ENCODE measurements at regions not wholly inside any gene's neighbourhood (a gene's known extent, or its start where the extent isn't known, plus 50 kb on each side); places are given as distances from the start of the nearest gene placed in this dataset.
"Not testable (repeated sequence)": the region's sequence is repeated elsewhere in the genome, so short reads cannot be mapped to it uniquely, and the experiment has no call there.

DNA sequence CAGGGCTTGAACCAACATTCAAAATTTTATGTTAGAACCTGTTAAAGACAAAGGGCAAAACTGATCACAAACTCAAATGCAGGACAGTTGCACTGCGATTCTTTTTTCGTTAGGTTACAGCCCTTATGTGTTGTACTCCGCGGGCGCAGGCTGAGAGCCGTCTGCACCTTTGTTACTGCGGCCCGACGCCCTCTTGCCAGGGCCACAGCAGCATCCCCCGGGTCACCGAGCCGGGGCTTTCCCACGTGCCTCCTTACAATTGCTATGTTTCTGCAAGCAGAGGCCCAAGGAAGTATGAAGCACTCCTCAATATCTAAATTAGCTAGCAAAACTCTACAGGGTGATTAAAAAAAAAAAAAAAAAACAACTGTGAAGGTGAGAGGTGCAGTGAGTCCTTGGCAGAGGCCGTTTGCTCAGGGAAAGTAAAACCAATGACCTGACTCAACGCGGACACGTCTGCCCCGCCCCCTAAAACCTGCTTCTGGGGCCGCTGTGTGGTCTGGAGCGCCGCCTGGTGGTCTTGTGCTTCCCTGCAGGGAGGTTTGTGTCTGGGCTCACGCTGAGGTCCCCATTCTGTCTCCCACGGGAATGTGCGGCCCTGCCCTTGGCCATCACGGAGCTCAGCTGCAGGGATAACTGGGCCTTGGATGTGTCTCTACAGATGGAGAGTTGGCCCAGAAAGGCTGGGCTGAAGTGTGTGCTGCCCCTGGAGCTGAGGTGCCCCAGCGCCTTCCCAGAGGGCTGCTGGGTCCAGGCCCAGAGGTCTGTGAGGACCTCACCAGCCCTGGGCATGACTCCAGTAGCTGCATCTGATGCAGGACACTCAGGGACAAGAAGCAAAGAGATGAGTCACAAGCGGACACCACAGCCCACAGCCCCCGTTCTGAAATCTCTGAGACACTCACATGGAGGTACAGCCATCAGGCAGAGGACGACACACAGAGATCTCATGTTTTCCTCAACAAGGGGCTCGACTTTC is 418.5 kb downstream of the TMEM121 start:
- DNase-seq = peak; percentile 69 to 74

DNA sequence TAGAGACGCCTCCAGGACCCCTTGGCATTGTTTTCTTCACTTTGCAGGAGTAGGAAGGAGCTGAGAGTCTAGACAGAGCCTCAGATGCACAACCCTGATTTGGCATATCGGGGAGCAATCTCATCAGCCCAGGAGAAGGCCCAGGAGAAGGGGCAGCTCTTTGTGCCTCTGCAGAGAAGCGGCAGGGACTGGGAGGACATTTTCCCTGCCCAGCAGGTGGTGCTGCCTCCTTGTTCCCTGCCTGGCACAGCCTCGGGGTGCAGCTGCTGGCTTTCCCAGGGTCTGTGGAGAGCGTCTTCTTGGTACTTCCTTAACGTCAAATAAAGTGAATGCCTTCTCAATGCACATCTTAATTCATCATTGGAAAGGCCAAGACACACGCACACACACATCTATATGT is 419.5 kb downstream of the TMEM121 start:
- peak in 1 of 2 donors; percentile 28 for DNase-seq

DNA sequence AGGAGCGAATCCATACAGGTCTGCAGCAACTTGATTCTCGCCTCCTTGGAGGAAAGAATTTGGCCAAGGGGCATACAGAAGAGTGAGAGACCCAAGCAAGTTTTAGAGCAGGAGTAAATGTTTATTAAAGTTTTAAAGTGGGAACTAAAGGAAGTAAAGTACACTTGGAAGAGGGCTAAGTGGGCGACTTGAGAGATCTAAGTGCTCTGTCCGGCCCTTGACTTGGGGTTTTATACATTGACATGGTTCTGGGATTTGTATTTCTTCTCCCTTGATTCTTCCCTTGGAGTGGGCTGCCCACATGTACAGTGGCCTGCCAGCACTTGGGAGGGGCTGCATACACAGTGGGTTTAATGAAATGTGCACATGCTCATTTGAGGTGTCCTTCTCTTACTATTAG is 421.2 kb downstream of the TMEM121 start:
- no peak for DNase-seq

DNA sequence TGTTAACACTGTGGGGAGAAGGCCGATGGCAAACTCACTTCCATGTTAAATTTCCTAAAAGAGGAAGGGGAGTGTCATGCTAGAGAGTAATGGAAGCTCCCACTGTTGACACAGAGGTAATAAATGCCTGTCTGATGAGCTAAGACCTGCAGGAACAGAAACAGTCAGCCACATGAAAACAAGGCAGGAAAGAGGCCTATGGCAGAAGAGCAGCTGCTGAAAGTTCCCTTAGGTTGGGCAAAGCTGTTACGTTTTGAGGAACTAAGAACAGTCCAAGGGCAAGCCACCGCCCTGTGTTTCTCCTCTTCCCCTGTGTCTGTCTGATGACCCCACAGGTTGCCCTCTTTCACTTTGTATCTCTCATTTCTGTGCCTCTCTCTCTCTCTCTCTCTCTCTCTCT is 422.6 kb downstream of the TMEM121 start:
- peak in 1 of 2 donors; percentile 42 for DNase-seq

DNA sequence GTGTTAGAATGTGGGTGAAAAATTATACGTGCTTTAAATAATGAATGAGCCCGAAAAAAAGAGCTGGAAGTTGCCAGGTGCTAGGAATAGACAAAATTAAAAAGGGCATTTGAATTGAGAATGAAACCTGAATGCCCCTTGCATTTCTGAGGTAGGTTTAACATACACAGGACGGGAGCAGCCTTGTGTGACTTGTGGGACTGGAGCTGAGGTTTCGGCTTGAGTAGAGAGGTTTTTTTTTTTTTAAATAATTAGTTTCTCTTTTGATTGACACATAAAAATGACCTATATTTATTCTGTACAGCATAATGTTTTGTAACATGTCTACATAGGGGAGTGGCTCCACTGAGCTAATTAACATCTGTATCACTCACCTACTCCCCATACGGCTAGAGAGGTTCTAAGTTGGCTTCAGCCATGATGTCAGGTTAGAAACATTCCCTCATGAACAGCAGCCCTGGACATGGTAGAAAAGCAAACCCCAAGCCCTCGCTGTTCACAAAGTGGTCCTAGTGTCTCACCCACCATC is 424.0 kb downstream of the TMEM121 start:
- DNase-seq = not testable (repeated sequence)

DNA sequence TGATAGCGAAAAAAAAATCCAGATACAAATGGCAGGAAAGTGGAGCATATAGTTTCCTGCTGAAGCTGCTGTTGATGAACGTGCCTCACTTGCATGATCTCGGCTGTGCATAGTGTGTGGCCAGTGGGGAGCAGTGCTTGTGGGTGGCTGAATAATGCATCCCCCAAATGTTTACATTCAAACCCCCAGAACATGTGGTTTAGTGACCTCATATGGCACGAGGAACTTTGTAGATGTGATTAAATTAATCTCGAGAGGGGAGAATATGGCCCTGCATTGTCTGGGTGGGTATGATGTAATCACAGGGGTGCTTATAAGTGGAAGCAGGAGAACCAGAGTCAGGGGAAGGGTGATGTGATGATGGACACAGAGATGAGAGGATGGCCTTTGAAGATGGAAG is 425.0 kb downstream of the TMEM121 start:
- DNase-seq = no peak

DNA sequence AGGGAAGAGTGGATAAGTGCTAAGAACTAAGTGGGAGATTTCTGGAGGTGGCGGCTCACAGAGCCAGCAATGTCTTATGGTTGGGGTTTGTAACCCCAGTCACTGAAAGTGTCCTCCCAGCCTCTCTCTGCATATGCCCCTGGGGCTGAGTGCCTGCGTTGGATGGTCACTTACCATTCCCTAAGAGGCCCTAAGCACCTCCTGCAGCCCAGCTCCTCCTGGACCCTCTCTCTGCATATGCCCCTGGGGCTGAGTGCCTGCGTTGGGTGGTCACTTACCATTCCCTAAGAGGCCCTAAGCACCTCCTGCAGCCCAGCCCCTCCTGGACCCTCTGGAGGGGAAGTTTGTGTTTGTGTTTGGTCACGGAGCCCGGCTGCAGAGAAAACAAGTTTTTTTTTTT is 425.8 kb downstream of the TMEM121 start:
- no peak for DNase-seq

DNA sequence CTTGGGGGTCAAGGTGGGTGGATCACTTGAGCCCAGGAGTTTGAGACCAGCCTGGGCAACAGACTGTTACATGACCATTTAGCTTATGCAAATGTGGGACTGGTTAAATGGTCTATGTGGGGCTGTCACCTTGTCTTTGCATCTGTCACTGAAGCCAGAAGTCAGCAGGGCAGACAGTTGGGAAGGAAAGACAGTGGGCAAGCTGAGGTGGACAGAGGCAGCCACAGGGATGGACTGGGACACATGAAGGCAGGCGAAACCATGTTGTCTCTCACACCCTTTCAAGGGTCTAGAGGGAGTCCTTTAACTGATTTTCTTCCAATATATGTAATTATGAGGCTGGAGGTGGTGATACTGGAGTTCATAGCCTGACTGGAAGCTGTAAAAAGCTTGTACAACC is 426.4 kb downstream of the TMEM121 start:
- no peak for DNase-seq

DNA sequence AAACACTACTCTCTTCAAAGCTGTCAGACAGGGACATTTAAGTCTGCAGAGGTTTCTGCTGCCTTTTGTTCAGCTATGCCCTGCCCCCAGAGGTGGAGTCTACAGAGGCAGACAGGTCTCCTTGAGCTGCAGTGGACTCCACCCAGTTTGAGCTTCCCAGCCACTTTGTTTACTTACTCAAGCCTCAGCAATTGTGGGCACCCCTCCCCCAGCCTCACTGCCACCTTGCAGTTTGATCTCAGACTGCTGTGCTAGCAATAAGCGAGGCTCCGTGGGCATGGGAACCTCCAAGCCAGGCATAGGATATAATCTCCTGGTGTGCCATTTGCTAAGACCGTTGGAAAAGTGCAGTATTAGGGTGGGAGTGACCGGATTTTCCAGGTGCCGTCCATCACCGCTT is 435.2 kb downstream of the TMEM121 start:
- not testable (repeated sequence) for DNase-seq

DNA sequence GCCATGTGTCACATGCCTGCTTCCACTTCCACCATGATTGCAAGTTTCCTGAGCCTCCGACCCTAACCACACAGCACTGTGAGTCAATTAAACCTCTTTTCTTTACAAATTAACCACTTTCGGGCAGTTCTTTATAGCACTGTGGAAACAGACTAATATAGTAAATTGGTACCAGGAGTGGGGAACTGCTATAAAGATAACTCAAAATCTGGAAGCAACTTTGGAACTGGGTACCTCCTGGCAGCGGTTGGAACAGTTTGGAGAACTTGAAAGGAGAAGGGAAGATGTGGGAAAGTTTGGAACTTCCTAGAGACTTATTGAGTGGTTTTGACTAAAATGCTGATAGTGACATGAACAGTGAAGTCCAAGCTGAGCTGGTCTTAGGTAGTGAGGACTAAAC is 436.1 kb downstream of the TMEM121 start:
- no peak for DNase-seq

DNA sequence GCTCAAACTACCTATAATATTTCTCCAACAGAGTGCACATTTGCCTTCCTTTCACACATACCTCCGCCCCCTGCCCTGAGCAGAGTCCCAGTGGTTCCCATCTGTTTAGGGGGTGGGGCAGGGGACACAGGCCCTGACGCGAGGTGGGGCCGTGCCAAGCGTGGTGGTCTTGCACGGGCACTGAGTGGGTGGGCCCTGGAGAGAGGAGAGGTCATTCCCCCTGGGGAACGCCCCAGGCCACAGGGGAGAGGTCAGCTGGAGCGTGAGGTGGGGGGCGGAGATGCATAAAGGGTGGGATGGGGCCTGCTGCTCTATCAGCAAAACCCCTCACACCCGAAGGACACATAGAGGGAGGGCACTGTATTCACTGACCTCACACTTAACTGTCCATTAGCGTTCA is 441.9 kb downstream of the TMEM121 start:
- no peak for DNase-seq

DNA sequence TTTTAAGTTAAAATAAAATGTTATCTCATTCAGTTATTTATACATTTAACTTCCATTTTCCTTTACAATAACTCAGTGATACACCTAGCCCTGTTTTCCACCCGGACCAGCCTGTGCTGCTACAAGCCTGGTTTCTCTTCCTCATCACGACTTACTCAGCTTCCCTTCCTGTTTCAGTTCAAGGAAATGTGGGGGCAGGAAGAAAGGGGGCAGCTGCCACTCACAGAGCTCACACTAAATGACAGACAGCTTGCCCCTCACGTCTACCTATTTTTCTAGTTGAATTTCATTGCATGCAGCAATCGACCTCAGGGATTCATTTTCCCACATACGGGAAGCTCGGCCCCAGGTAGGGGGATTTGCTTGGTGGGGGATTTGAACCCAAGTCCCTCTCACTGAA is 442.6 kb downstream of the TMEM121 start:
- DNase-seq = not testable (repeated sequence)

DNA sequence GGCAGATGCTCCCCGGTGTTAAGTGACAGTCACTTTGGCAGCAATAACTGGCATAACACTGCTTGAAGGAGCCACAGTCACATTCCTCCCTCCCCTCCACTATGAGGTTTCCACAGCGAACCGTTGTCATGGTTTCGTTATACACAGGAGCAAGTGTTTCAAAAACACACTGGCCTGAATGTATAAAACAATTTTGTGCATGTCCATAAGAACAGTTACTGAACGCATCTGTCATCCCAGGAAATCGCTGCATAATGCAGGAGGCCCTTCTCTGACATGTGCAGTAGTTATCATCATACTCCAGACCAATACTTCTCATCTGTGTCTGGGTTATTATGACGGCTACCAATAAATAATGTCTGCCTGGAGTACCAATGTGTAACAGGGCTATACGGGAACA is 444.4 kb downstream of the TMEM121 start:
- DNase-seq = not testable (repeated sequence)

DNA sequence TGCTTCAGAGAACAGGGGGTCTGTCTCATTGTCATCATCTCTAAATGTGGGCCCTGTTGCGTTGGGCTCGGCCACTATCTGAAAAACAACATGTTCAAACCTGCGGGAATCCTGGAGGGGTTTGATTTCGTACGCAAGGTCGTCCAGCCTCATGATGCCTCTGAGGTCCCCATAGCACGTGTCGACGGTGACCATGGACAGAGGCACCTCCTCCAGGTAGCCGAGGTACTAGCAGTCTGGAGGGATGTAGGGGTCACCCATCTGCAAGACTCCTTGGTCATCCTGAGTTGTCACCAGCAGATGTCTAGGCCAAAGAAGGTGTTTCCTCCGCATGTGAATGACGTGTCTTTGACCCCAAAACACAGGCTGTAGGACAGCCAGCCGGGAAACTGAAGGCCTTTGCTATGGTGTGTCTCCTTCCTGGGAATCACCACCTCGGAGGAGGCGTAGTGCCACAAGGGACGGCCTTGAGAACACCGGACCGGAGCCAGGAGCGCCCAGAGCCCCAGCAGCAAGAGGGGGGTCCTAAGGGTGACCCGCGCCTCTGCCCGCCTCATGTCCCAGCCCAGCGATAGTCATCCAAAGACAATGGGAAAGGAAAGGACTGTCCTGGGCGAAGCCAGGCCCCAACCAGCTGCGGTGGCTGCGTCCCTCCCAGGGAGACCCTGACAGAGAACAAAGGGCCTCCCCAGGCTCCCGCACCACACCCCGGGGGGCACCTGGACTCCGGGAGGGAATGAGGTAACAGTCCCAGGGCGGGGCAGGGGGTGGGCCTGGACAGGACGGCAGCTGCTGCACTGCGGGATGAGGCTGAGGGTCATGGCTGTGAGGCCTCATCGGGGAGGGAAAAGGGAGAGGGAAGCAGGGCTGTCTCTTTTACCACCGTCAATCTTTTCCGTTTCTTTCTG is 445.5 kb downstream of the TMEM121 start:
- no peak for DNase-seq

DNA sequence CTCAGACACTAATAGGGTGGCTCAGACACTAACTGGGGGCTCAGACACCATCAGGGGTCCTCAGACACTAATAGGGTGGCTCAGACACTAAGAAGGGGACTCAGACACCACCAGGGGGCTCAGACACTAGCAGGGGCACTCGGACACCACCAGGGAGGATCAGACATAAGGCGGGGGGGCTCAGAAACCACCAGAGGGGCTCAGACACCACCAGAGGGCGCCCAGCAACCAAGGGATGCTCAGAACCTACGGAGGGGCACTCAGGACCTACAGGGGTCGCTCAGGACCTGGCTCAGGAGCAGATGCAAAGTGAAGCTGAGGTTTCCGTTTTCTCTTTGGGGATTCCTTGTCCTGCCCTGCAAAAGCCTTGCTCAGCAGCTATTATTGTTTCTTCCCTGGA is 448.5 kb downstream of the TMEM121 start:
- peak; percentile 65 to 67 for DNase-seq

DNA sequence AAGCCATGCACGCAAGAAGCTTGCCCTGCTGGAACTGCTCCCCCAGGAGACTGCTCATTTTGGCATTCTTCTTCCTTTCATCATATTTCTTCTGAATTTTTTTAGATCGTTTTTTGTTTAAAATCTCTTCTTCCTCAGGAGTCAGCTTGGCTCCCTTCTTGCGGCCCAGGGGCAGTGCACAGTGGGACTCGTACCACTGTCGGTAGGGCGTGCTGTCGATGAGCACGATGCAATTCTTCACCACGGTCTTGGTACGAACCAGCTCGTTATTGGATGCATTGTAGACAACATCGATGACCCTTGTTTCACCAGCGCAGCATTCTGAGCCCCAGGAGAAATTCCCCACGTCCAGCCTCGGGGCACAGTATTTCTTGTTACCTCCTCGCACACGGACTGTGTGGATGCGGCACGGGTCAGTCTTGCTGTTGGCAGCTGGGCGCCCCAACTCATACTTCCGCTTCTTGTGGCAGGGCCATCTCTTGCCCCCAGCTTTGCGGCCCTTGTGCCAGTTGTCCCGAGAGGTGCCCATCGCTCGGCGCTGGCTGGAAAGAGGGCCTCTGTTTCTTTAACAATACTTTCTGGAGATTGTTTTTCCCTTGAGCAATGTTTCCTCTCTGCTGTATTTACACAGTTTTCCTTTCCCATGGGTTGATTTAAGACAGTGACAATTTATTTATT is 452.4 kb downstream of the TMEM121 start:
- DNase-seq = no peak

DNA sequence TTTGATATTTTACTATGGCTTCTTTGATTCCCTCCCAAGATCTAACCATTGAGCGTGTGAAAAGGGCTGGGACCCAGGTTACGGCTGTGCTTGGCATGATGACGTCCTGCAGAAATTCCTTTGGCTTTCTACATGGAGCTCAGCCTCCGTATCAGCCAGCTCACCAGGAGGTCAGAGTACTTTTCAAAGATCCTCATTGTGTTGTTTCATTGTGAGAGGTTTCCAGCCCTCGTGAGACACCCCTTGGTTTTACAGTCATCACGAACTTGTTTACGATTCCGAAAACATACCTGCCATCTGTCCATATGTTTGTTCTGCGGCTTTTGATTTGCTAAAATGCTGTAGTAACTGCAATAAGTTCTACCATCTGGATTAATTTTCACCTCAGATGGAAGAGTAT is 453.1 kb downstream of the TMEM121 start:
- no peak for DNase-seq

DNA sequence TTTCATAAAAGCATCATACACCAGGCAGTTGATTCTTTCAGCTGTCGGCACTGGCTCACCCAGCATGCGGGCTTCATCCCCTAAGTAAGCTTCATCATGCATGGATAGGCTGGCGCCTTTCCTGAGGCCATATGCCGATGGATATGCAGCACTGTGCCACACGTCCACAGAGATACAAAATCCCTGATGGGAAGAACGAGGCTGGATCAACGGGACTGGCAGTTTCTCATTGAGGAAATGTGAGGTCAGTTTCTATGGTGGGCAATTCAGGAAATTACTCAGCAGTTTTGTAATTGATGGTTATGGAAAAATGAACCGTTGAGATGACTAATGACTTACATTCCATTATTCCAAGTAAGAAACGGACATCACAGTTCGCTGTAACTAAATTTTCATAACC is 453.8 kb downstream of the TMEM121 start:
- no peak for DNase-seq

DNA sequence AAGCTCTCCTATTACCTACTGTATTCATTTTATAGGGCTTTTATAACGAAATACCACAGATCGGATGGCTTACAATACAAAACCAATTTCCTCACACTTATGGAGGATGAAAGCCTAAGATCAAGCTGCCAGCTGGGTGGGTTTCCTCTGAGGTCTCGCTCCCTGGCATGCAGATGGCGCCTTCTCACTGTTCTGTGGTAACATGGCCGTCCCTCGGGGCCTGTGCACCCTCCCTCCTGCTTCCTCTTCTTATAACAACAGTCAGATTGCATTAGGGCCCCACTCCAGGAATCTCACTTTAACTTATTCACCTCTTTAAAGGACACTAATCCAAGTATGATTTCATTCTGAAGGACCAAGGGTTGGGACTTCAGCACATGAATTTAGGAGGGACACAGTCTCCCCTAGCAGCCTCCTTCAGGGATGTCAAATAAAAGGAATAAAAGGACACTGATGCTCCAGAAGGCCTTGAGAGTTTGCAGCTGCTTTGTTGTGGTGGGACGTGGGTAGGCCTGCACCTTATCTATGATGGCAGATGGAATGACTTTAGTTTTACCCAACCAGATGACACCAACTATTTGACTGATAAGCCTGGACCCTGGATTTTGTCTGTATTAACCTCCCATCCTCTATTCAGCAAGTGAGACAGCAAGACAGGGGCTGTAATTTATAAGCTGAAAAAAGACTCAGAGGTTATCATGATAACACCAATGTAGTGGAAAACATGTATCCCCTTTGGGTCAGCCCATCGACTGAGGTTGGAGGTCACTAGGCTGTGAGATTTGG is 455.3 kb downstream of the TMEM121 start:
- peak; percentile 67 to 69 for DNase-seq

DNA sequence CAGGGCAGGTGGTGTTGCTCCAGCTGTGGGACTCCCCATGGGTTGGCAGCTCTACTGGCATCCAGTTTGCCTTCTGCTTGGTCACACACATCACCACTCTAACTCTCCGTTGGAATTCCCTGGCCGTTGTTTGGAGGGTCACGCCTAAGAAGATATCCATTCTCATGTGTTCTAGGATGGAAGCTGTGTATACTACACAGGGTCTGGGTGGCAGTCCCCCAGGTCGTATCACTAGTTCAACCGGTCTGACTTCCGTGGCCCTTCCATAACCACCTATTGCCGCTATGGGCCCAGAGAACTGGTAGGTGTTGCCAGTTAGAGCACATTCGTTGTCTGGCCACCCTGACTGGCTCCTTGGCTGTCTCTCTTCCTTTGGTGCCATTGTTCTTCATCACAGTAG is 456.3 kb downstream of the TMEM121 start:
- no peak for DNase-seq

DNA sequence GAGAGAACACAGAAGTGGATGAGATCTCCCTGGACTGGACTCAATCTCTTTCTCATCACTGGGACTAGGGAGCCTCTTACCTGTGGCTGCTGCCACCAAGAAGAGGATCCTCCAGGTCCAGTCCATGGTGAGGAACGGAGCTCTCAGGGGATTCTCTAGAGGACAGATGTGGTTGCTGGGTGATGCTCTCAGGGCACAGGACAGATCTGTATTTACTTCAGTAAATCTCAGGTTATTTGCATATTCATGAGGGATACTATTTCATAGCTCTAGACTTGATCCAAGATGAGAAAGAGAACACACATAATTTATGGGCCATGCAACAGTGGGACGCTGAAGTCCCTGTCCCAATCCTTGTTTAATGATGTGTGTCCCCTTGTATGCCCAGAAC is 460.5 kb downstream of the TMEM121 start:
- DNase-seq = no peak

DNA sequence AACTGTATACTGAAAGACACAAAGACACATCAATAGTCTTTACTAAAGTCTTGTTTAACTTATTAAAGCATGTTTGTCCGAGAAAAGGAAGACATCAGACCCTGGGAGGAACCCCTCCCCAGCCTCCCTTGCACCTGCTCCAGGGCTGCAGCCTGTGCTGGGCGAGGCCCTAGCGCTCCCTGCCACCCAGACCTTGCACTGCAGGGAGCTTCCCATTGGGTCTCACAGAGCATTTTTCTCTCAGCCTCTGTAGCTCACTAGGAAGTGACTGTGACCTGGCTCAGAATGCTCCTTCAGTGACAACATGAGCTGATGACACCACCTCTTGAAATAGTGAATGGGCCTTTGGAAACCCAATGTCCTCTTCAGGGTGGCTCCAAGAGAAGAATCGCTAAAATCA is 461.2 kb downstream of the TMEM121 start:
- DNase-seq = no peak

Measured in CD4-positive, alpha-beta T cell treated with Interleukin-1 beta for 1 hour (primary cell).